ENCODE measurements at regions not wholly inside any gene's neighbourhood (a gene's known extent, or its start where the extent isn't known, plus 50 kb on each side); places are given as distances from the start of the nearest gene placed in this dataset.

DNA sequence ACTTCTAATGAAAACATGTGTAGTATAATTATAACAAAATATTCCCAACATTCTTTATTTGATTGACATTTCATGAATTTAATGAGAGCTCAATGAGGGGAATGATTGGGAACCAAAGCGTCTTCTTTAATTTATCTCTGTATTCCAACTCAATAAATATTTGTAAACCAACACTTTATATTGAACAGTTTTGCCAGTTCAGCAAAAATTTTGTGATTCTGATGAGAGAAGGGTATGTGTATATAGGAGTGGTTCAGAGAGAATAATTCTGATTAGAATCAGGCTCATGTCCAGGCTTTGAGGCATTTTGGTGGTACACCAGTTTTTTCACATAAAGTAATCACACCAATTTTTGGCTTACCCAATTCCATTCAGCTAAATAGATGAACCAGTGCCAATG lies 564.2 kb downstream of the TMTC2 start:
- no peak for ATAC-seq (ENCODE audit: low read depth)
- intact Hi-C loops (cut with micrococcal nuclease): no loop called here
- no peaks in the 10 kb centered on the region for H3K36me3 ChIP-seq (replicated peaks in 1 of 2; ENCODE audit: control extremely low read depth in 1 of 2, control insufficient read depth in 1 of 2, extremely low read depth in 1 of 2, insufficient read depth in 2 of 2, low read length in 1 of 2)
- H3K27me3 Mint-ChIP-seq: no peaks in the 10 kb centered on the region
- no peaks in the 10 kb centered on the region for H3K4me1 Mint-ChIP-seq
- H3K9me3 ChIP-seq (ENCODE audit: control extremely low read depth in 1 of 3, control insufficient read depth in 2 of 3, insufficient read depth in 1 of 3, low read length in 2 of 3): no peaks in the 10 kb centered on the region
- no peaks in the 10 kb centered on the region for H3K79me2 ChIP-seq (ENCODE audit: control insufficient read depth, insufficient read depth, low read length)
- TF ChIP-seq, protein P1, sequence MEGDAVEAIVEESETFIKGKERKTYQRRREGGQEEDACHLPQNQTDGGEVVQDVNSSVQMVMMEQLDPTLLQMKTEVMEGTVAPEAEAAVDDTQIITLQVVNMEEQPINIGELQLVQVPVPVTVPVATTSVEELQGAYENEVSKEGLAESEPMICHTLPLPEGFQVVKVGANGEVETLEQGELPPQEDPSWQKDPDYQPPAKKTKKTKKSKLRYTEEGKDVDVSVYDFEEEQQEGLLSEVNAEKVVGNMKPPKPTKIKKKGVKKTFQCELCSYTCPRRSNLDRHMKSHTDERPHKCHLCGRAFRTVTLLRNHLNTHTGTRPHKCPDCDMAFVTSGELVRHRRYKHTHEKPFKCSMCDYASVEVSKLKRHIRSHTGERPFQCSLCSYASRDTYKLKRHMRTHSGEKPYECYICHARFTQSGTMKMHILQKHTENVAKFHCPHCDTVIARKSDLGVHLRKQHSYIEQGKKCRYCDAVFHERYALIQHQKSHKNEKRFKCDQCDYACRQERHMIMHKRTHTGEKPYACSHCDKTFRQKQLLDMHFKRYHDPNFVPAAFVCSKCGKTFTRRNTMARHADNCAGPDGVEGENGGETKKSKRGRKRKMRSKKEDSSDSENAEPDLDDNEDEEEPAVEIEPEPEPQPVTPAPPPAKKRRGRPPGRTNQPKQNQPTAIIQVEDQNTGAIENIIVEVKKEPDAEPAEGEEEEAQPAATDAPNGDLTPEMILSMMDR (IDR thresholded peaks at IDR 0.05): no peak
- TF ChIP-seq EZH2 (IDR thresholded peaks at IDR 0.05; ENCODE audit: borderline replicate concordance, insufficient read depth, low read depth, low read length, poor library complexity, severe bottlenecking): no peak
- H3K27ac ChIP-seq (ENCODE audit: low read length in 2 of 2): no peak overlapping the region
- H3K27ac Mint-ChIP-seq: no peak overlapping the region
- peaks cover 4% of the 10 kb centered on the region for H3K9me3 Mint-ChIP-seq (ENCODE audit: insufficient read depth)
- no CpG with 5 or more reads among the region's 1 CpG for WGBS (ENCODE audit: insufficient coverage)
- no peak for DNase-seq
- no peak overlapping the region for H2AFZ ChIP-seq (ENCODE audit: insufficient read depth, low read depth, low read length, poor library complexity, severe bottlenecking)
- H4K20me1 ChIP-seq (ENCODE audit: control insufficient read depth, insufficient read depth, low read length, poor library complexity, severe bottlenecking): no peaks in the 10 kb centered on the region
- H3K4me3 Mint-ChIP-seq: no peak overlapping the region
- ChIA-PET POLR2A (no interaction called here), CTCF (no interaction called here)
- no peak overlapping the region for H3K4me3 ChIP-seq (ENCODE audit: control extremely low read depth in 1 of 5, extremely low read depth in 1 of 5, insufficient read depth in 1 of 5, low read depth in 2 of 5, low read length in 4 of 5)
- H3K4me1 ChIP-seq (ENCODE audit: control insufficient read depth in 2 of 2, insufficient read depth in 2 of 2, low read length in 2 of 2): no peaks in the 10 kb centered on the region
- H3K9ac ChIP-seq (ENCODE audit: low read length): no peak overlapping the region
- no peaks in the 10 kb centered on the region for H3K27me3 ChIP-seq (replicated peaks in 1 of 4; ENCODE audit: control extremely low read depth in 1 of 4, control insufficient read depth in 3 of 4, insufficient read depth in 4 of 4, low read length in 3 of 4)
- no peak overlapping the region for H3K4me2 ChIP-seq (replicated peaks; ENCODE audit: low read depth, low read length, poor library complexity, severe bottlenecking)

DNA sequence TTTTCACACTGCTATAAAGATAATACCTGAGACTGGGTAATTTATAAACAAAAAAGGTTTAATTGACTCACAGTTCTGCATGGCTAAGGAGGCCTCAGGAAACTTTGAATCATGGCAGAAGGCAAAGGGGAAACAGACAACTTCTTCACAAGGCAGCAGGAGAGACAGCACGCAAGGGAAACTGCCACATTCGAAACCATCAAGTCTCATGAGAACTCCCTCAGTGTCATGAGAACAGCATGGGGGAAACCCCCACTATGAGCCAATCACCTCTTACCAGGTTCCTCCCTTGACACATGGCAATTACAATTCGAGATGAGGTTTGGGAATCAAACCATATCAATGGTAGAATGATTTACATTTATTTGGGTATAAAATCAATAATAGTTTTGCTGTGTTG lies 558.5 kb downstream of the TMTC2 start:
- H3K27me3 ChIP-seq (replicated peaks in 1 of 4; ENCODE audit: control extremely low read depth in 1 of 4, control insufficient read depth in 3 of 4, insufficient read depth in 4 of 4, low read length in 3 of 4): no peaks in the 10 kb centered on the region
- H3K27ac ChIP-seq (ENCODE audit: low read length in 2 of 2): no peak overlapping the region
- ChIA-PET CTCF (no interaction called here), POLR2A (no interaction called here)
- TF ChIP-seq, protein P1 (IDR thresholded peaks at IDR 0.05): no peak
- TF ChIP-seq EZH2 (IDR thresholded peaks at IDR 0.05; ENCODE audit: borderline replicate concordance, insufficient read depth, low read depth, low read length, poor library complexity, severe bottlenecking): no peak
- ATAC-seq (ENCODE audit: low read depth) (no peak), DNase-seq (no peak)
- no peak overlapping the region for H3K4me2 ChIP-seq (replicated peaks; ENCODE audit: low read depth, low read length, poor library complexity, severe bottlenecking)
- Mint-ChIP-seq H3K27me3 (no peaks in the 10 kb centered on the region), H3K4me3 (no peak overlapping the region), H3K4me1 (no peaks in the 10 kb centered on the region), H3K27ac (no peak overlapping the region), H3K9me3 (ENCODE audit: insufficient read depth) (peaks cover 2% of the 10 kb centered on the region)
- WGBS (ENCODE audit: insufficient coverage): 79% methylated on average over 2 of the region's 3 CpGs
- no peak overlapping the region for H3K4me3 ChIP-seq (ENCODE audit: control extremely low read depth in 1 of 5, extremely low read depth in 1 of 5, insufficient read depth in 1 of 5, low read depth in 2 of 5, low read length in 4 of 5)
- no peaks in the 10 kb centered on the region for H3K4me1 ChIP-seq (ENCODE audit: control insufficient read depth in 2 of 2, insufficient read depth in 2 of 2, low read length in 2 of 2)
- no peak overlapping the region for H3K9ac ChIP-seq (ENCODE audit: low read length)
- intact Hi-C loops (cut with micrococcal nuclease): no loop called here
- H2AFZ ChIP-seq (ENCODE audit: insufficient read depth, low read depth, low read length, poor library complexity, severe bottlenecking): no peak overlapping the region
- peaks cover 0 to 2% (median 1%) of the 10 kb centered on the region in 3 donors for H3K9me3 ChIP-seq (ENCODE audit: control extremely low read depth in 1 of 3, control insufficient read depth in 2 of 3, insufficient read depth in 1 of 3, low read length in 2 of 3)
- H4K20me1 ChIP-seq (ENCODE audit: control insufficient read depth, insufficient read depth, low read length, poor library complexity, severe bottlenecking): no peaks in the 10 kb centered on the region
- no peaks in the 10 kb centered on the region for H3K79me2 ChIP-seq (ENCODE audit: control insufficient read depth, insufficient read depth, low read length)
- H3K36me3 ChIP-seq (replicated peaks in 1 of 2; ENCODE audit: control extremely low read depth in 1 of 2, control insufficient read depth in 1 of 2, extremely low read depth in 1 of 2, insufficient read depth in 2 of 2, low read length in 1 of 2): no peaks in the 10 kb centered on the region

All from B cell (primary cell).